Neural crest cell (in vitro differentiated cells): ENCODE measurements at regions not wholly inside any gene's neighbourhood (a gene's known extent, or its start where the extent isn't known, plus 50 kb on each side); places are given as distances from the start of the nearest gene placed in this dataset.

Source experiments
- DNase-seq: peaks from one replicate; pipeline ENCODE4 v3.0.0; 2021; ENCODE audit warnings: low read depth, mixed read lengths, low spot score
- H3K27ac Mint-ChIP-seq: one replicate; pipeline ENCODE4 v1.8.0; 2021; ENCODE audit warnings: mild to moderate bottlenecking, mixed read lengths; ENCODE audit not compliant: unreplicated experiment
- H3K27me3 Mint-ChIP-seq: 2 replicates; pipeline ENCODE4 v1.8.0; 2021; ENCODE audit warnings: low read depth, mild to moderate bottlenecking, mixed read lengths
- H3K36me3 Mint-ChIP-seq: 2 replicates; pipeline ENCODE4 v1.8.0; 2021; ENCODE audit warnings: low read depth, mild to moderate bottlenecking, mixed read lengths
- H3K4me1 Mint-ChIP-seq: 2 replicates; pipeline ENCODE4 v1.8.0; 2021; ENCODE audit warnings: mixed read lengths
- H3K4me3 Mint-ChIP-seq: one replicate; pipeline ENCODE4 v1.8.0; 2021; ENCODE audit warnings: mild to moderate bottlenecking, mixed read lengths
- H3K9me3 Mint-ChIP-seq: 2 replicates; pipeline ENCODE4 v1.8.0; 2021; ENCODE audit warnings: mixed read lengths
- TF ChIP-seq, protein P1 (sequence below): fragments of 200-600 bp; sonication (generic); conservative IDR thresholded peaks from 2 replicates; pipeline ENCODE4 v1.5.0; 2021; ENCODE audit warnings: antibody characterized with exemption, mild to moderate bottlenecking

DNA sequence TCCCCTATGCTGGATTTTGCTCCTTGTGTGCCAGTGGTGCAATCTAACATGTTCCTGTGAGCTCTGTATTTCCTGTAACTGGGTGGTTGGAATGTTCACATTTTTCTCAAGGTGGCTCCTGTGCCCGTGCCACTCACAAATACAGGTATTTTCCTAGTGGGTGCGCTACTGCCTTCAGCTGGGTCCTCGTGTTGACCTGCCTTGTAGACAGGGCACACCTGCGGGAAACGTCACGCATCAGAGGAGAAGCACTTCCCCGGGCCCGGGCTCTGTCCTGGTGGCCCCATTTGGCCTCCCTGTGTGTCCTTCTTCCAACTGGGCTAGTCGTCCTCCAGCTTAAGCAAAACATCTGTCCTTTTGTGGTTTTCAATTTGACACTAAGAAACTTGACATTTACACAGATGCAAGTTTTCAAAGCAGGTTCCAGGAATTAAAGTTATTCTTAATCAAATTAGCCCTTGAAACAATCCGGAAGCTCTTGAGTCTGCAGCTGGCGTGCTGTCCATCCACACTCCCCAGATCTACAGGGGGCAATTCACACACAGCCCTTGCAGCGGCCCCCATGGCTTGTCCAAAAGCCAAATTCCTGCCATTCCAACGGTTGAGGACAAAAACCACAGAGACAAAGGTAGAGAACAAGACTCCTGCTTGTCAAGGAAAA is 275.1 kb downstream of the CDC5L start:
- DNase-seq: no peak
- H3K27me3 Mint-ChIP-seq: peaks cover 14% of the 10 kb centered on the region
- peak overlapping the region; percentile 46 for H3K27ac Mint-ChIP-seq
- TF ChIP-seq, protein P1, sequence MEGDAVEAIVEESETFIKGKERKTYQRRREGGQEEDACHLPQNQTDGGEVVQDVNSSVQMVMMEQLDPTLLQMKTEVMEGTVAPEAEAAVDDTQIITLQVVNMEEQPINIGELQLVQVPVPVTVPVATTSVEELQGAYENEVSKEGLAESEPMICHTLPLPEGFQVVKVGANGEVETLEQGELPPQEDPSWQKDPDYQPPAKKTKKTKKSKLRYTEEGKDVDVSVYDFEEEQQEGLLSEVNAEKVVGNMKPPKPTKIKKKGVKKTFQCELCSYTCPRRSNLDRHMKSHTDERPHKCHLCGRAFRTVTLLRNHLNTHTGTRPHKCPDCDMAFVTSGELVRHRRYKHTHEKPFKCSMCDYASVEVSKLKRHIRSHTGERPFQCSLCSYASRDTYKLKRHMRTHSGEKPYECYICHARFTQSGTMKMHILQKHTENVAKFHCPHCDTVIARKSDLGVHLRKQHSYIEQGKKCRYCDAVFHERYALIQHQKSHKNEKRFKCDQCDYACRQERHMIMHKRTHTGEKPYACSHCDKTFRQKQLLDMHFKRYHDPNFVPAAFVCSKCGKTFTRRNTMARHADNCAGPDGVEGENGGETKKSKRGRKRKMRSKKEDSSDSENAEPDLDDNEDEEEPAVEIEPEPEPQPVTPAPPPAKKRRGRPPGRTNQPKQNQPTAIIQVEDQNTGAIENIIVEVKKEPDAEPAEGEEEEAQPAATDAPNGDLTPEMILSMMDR: no peak
- H3K36me3 Mint-ChIP-seq: no peaks in the 10 kb centered on the region
- H3K4me3 Mint-ChIP-seq: peak overlapping the region; percentile 25
- peaks cover 3% of the 10 kb centered on the region for H3K9me3 Mint-ChIP-seq
- peaks cover 63% of the 10 kb centered on the region for H3K4me1 Mint-ChIP-seq

DNA sequence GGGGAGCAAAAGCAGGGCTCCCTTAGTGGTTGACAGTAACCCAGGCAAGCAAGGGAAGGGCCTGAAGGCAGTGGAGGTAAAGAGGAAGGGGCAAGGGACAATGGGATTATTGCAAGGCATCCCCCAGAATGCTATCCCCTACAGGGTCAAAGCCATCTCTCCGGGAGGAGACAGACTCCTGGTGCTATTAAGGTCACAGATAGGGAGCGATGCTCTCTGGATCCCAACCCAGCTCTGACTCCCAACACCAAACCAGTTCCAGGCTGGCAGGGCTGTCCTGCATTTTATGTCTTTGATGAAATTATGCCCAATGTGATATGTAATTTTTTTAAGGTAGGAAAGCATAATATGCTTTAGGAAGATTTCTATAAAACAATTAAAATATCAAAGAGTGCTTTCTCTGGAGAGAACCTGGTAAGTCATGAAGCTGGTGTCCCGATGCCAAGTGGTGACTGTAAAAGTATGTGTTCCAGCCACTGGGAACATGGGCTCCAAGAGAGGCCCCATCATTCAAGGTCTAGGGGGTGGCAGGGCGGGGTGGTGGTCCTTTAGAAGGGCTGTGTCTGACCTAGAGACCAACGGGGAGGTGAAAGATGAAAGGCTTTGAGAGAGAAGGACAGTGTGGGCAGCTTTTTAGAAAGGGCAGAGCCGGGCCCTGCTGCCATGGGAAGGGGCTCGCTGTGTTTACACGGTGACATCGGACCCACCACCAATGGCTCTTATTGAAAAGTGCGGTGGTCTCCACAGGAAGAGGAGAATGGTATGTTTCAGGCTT is 276.5 kb downstream of the CDC5L start:
- TF ChIP-seq, protein P1: no peak

GRCh38 chr6:44664716-44665115 is 277.2 kb downstream of the CDC5L start:
- Mint-ChIP-seq H3K4me3 (no peak overlapping the region), H3K36me3 (no peaks in the 10 kb centered on the region), H3K4me1 (peaks cover 71% of the 10 kb centered on the region), H3K27ac (no peak overlapping the region), H3K27me3 (peaks cover 14% of the 10 kb centered on the region), H3K9me3 (no peaks in the 10 kb centered on the region)
- TF ChIP-seq, protein P1: no peak
- DNase-seq: no peak

More for the DNA sequence above, 276.5 kb downstream of the CDC5L start:
- peaks cover 14% of the 10 kb centered on the region for H3K27me3 Mint-ChIP-seq
- H3K36me3 Mint-ChIP-seq: no peaks in the 10 kb centered on the region
- H3K9me3 Mint-ChIP-seq: no peaks in the 10 kb centered on the region
- no peak for DNase-seq
- H3K27ac Mint-ChIP-seq: no peak overlapping the region
- no peak overlapping the region for H3K4me3 Mint-ChIP-seq
- H3K4me1 Mint-ChIP-seq: peaks cover 71% of the 10 kb centered on the region

GRCh38 chr6:44665143-44665542 is 277.6 kb downstream of the CDC5L start:
- no peaks in the 10 kb centered on the region for H3K36me3 Mint-ChIP-seq
- DNase-seq: no peak
- no peak overlapping the region for H3K27ac Mint-ChIP-seq
- peaks cover 14% of the 10 kb centered on the region for H3K27me3 Mint-ChIP-seq
- peak overlapping the region; percentile 33 for H3K4me3 Mint-ChIP-seq
- H3K9me3 Mint-ChIP-seq: no peaks in the 10 kb centered on the region
- TF ChIP-seq, protein P1: no peak
- peaks cover 71% of the 10 kb centered on the region for H3K4me1 Mint-ChIP-seq

DNA sequence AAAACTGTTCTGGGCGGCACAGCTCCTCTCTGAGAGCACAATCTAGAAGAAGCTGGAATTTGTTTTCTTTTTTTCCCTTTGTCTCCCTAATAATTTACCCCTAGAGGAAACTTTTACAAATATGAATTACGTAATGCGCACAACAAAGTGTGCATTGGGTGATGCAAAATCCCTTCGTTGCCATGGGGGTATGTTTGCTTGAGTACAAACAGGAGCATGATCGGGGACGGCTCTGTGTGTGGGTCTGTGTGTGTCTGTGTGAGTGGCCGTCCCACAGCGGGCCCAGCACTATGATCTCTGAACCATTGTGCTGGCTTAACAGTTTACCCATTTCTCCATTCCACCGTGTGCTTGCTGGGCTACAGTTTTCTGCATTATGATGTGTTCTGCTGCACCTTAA is 278.2 kb downstream of the CDC5L start:
- Mint-ChIP-seq H3K4me1 (peaks cover 71% of the 10 kb centered on the region), H3K27me3 (peaks cover 14% of the 10 kb centered on the region)

More for the DNA sequence above, 278.2 kb downstream of the CDC5L start:
- H3K9me3 Mint-ChIP-seq: no peaks in the 10 kb centered on the region
- no peak overlapping the region for H3K27ac Mint-ChIP-seq
- no peaks in the 10 kb centered on the region for H3K36me3 Mint-ChIP-seq
- no peak for DNase-seq
- H3K4me3 Mint-ChIP-seq: no peak overlapping the region
- TF ChIP-seq, protein P1: no peak
